ENCODE measurements at regions not wholly inside any gene's neighbourhood (a gene's known extent, or its start where the extent isn't known, plus 50 kb on each side); places are given as distances from the start of the nearest gene placed in this dataset.
A peak's percentile ranks its signal among the peaks of the same experiment; 100 is the strongest.

DNA sequence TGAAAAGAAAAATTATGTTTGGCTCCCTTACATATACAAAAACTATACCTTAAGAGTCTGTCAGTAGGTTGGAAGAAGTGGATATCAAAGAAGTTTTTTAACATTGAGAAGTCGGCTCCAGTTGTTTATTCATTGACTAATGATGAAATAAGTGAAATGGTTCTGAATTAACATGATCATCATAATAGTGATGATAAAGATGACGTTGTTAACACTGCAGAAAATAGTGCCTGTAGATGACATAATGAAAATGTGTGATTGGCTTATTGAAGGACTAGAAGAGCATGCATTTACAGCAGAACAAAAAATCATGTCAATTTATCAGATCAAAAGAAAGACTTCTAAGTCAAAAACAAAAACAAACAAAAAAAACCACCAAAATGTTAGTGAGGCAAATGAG lies 1125.4 kb upstream of the NXPH2 start:
- no peak overlapping the region for H3K4me3 ChIP-seq (ENCODE audit: low read depth, low read length)
- TF ChIP-seq, protein P1, sequence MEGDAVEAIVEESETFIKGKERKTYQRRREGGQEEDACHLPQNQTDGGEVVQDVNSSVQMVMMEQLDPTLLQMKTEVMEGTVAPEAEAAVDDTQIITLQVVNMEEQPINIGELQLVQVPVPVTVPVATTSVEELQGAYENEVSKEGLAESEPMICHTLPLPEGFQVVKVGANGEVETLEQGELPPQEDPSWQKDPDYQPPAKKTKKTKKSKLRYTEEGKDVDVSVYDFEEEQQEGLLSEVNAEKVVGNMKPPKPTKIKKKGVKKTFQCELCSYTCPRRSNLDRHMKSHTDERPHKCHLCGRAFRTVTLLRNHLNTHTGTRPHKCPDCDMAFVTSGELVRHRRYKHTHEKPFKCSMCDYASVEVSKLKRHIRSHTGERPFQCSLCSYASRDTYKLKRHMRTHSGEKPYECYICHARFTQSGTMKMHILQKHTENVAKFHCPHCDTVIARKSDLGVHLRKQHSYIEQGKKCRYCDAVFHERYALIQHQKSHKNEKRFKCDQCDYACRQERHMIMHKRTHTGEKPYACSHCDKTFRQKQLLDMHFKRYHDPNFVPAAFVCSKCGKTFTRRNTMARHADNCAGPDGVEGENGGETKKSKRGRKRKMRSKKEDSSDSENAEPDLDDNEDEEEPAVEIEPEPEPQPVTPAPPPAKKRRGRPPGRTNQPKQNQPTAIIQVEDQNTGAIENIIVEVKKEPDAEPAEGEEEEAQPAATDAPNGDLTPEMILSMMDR (conservative IDR thresholded peaks at IDR 0.05; ENCODE audit: low read depth, low read length): no peak
- no peak for DNase-seq (ENCODE audit: low read depth)

GRCh38 chr2:139891636-139892035 lies 1111.4 kb upstream of the NXPH2 start:
- TF ChIP-seq, protein P1 (conservative IDR thresholded peaks at IDR 0.05; ENCODE audit: low read depth, low read length): no peak
- H3K4me3 ChIP-seq (ENCODE audit: low read depth, low read length): no peak overlapping the region
- DNase-seq (ENCODE audit: low read depth): no peak

DNA sequence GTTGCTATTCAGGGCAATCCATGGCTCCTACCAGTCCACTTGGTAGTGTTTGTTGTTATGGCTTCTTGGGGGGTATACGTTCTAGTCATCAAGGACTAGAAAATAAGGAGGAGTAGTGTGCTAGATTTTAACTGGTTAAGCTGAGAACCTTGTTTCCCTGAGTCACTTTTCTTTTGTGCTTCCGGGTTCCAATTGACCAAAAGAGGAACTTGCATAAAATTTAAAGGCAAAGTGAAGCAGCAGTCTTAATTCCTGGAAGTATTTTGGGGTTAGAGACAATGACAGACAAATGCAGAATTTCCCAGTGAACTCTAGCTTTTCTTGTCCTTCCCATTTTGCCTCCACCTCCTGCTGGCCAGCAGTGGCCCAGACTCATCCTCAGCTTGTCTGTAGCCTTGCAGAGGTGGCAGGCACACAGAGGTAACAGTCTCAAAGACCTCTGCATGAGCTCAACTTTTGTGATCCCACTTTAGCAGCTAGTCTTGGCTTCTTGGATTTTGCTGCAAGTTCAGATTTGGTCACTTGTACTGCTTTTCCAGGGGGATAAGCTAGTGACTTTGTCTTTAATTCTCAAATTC lies 1105.8 kb upstream of the NXPH2 start:
- DNase-seq (ENCODE audit: low read depth): no peak
- TF ChIP-seq, protein P1 (conservative IDR thresholded peaks at IDR 0.05; ENCODE audit: low read depth, low read length): no peak
- no peak overlapping the region for H3K4me3 ChIP-seq (ENCODE audit: low read depth, low read length)

- no peak for DNase-seq (ENCODE audit: low read depth)
- TF ChIP-seq, protein P1 (conservative IDR thresholded peaks at IDR 0.05; ENCODE audit: low read depth, low read length): no peak
- no peak overlapping the region for H3K4me3 ChIP-seq (ENCODE audit: low read depth, low read length)
Measured at GRCh38 chr2:139876964-139877363, 1096.8 kb upstream of the NXPH2 start.

DNA sequence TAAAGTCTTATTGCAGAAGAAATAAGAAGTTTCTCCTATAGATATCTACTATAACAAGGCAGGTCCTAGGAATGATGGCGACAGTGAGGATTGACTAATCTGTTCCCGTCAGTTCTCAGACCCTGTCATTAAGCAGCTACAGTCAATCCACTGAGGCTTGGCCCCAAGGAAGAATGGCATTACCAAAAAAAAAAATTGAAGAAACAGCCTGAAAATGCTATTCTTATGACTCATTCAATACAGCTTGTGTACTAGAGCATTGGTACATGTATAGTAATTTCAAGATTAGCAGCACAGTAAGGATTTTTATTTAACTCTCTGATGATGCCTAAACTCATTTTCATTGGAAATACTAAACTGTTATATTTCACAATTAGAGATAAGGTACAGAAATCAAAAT lies 1096.1 kb upstream of the NXPH2 start:
- peak; percentile 1 for DNase-seq (ENCODE audit: low read depth)
- TF ChIP-seq, protein P1 (conservative IDR thresholded peaks at IDR 0.05; ENCODE audit: low read depth, low read length): no peak
- no peak overlapping the region for H3K4me3 ChIP-seq (ENCODE audit: low read depth, low read length)

DNA sequence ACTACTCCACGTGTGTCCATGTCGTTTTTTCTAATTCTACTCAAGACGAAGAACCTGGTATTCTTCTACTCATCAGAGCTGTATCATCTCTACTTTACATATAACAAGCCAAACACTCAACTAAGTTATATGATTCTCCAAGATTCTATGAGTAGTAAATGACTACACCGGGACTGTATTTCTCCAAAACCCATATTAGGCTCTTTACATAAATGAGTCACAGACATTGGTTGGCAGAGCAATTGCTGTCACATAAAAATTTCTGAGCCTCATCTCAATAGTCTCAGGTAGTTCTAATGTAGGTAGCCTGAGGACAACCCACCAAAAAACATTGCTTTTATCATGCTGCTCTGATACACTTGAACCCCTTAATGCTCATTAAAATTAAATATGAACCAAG lies 1092.3 kb upstream of the NXPH2 start:
- TF ChIP-seq, protein P1 (conservative IDR thresholded peaks at IDR 0.05; ENCODE audit: low read depth, low read length): no peak
- no peak for DNase-seq (ENCODE audit: low read depth)
- no peak overlapping the region for H3K4me3 ChIP-seq (ENCODE audit: low read depth, low read length)

- no peak overlapping the region for H3K4me3 ChIP-seq (ENCODE audit: low read depth, low read length)
- TF ChIP-seq, protein P1 (conservative IDR thresholded peaks at IDR 0.05; ENCODE audit: low read depth, low read length): no peak
- no peak for DNase-seq (ENCODE audit: low read depth)
Measured at GRCh38 chr2:139872032-139872431, 1091.8 kb upstream of the NXPH2 start.

Measured in choroid plexus epithelial cell (primary cell).